ENCODE measurements at regions not wholly inside any gene's neighbourhood (a gene's known extent, or its start where the extent isn't known, plus 50 kb on each side); places are given as distances from the start of the nearest gene placed in this dataset.

GRCh38 chr20:53678315-53678989 is 84.8 kb upstream of the ZNF217 start:
- Histone ChIP-seq H3K36me3 (no peaks in the 10 kb centered on the region), H3K4me3 (no peak overlapping the region), H3K9me3 (no peaks in the 10 kb centered on the region), H3K27me3 (no peaks in the 10 kb centered on the region), H3K4me1 (no peaks in the 10 kb centered on the region), H3K27ac (no peak overlapping the region)
- no peak for DNase-seq (ENCODE audit: extremely low spot score in 2 of 2)
- TF ChIP-seq POLR2A (IDR thresholded peaks at IDR 0.05) (no peak), CTCF (IDR thresholded peaks at IDR 0.05) (no peak), POLR2AphosphoS5 (IDR thresholded peaks at IDR 0.05; ENCODE audit: insufficient read depth in 1 of 2, low read depth in 1 of 2) (no peak)
- intact Hi-C loops (cut with DNase I) = no loop called here

DNA sequence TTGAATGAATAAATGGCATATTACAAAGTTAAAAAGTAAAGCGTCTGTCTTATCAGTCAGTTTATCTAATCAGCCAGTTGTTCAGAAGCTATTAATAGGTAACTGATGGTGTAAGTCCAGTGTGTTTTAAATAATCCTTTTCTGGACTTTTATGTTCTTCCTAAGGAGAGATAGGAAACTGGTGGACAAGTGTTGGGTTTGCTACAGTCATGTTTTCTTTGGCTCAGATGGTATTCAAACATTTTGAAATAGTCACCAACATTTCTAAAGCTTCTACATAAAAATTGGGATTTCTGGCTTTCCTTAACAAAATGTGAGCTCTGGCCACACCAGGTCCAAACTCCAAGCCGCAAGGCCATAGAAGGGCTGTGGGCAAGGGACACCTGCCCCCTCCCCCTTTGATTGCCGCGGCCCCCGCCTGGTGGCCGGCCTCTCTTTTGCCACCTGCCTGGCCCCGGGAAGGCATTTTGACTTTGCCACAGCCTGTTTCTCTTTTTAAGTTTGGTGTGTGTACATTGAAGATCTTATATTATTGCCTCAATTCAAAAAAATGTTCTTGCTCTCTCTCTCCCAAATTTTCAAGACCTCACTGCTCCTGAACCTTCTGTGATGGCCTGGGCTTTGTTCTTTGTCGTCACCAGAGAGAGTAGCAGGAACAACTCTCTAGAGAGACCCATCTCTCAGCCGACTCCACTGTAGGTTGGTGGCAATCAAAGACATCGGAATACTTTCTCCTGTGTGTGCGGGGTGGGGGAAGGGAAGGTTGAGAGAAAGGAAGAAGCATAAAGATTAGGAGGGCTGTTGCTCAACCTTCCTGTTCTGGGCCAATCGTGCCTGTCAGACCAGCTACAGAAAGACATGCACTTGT is 84.0 kb upstream of the ZNF217 start:
- H3K36me3 ChIP-seq = no peaks in the 10 kb centered on the region
- TF ChIP-seq POLR2AphosphoS5 (IDR thresholded peaks at IDR 0.05; ENCODE audit: insufficient read depth in 1 of 2, low read depth in 1 of 2) = no peak
- TF ChIP-seq CTCF (IDR thresholded peaks at IDR 0.05) = no peak
- no peak for TF ChIP-seq POLR2A (IDR thresholded peaks at IDR 0.05)
- intact Hi-C loops (cut with DNase I) = no loop called here
- no peak for DNase-seq (ENCODE audit: extremely low spot score in 2 of 2)
- H3K27ac ChIP-seq = no peak overlapping the region
- no peaks in the 10 kb centered on the region for H3K9me3 ChIP-seq
- H3K27me3 ChIP-seq = no peaks in the 10 kb centered on the region
- H3K4me3 ChIP-seq = no peak overlapping the region
- H3K4me1 ChIP-seq = no peaks in the 10 kb centered on the region

DNA sequence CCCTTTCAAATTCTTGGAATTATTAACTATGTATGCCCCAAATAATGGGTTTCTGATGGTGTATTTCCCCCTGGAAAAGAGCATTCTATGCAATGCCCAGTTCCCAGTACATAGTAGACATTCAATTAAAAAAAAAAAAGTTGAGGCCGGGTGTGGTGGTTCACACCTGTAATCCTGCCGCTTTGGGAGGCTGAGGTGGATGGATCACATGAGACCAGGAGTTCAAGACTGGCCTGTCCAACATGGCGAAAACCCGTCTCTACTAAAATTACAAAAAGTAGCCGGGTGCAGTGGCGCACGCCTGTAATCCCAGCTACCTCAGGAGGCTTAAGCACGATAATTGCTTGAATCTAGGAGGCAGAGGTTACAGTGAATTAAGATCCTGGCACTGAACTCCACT is 83.3 kb upstream of the ZNF217 start:
- Histone ChIP-seq H3K27ac (no peak overlapping the region), H3K36me3 (no peaks in the 10 kb centered on the region), H3K4me3 (no peak overlapping the region), H3K27me3 (no peaks in the 10 kb centered on the region), H3K9me3 (no peaks in the 10 kb centered on the region), H3K4me1 (no peaks in the 10 kb centered on the region)
- TF ChIP-seq CTCF (IDR thresholded peaks at IDR 0.05) = no peak
- TF ChIP-seq POLR2A (IDR thresholded peaks at IDR 0.05) = no peak
- TF ChIP-seq POLR2AphosphoS5 (IDR thresholded peaks at IDR 0.05; ENCODE audit: insufficient read depth in 1 of 2, low read depth in 1 of 2) = no peak
- DNase-seq (ENCODE audit: extremely low spot score in 2 of 2) = no peak
- intact Hi-C loops (cut with DNase I) = no loop called here

DNA sequence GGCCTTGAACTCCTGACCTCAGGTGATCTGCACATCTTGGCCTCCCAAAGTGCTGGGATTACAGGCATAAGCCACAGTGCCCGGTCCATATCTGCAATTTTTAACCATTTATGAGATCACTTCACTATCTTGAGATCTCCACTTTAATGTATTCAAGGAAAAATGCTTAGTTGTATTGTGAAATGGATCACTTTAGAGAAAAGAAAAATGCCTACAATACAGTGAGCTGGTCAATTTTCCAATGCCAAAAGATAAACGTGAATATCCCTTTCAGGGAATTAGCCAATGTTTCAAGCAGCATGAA is 82.8 kb upstream of the ZNF217 start:
- intact Hi-C loops (cut with DNase I) = no loop called here
- Histone ChIP-seq H3K36me3 (no peaks in the 10 kb centered on the region), H3K27me3 (no peaks in the 10 kb centered on the region), H3K4me1 (no peaks in the 10 kb centered on the region), H3K9me3 (no peaks in the 10 kb centered on the region), H3K4me3 (no peak overlapping the region), H3K27ac (no peak overlapping the region)
- no peak for TF ChIP-seq POLR2AphosphoS5 (IDR thresholded peaks at IDR 0.05; ENCODE audit: insufficient read depth in 1 of 2, low read depth in 1 of 2)
- TF ChIP-seq POLR2A (IDR thresholded peaks at IDR 0.05) = no peak
- TF ChIP-seq CTCF (IDR thresholded peaks at IDR 0.05) = no peak
- no peak for DNase-seq (ENCODE audit: extremely low spot score in 2 of 2)

Measured in vagina (tissue), 2 donors.